OCI-LY7 (cell line): ENCODE measurements at regions not wholly inside any gene's neighbourhood (a gene's known extent, or its start where the extent isn't known, plus 50 kb on each side); places are given as distances from the start of the nearest gene placed in this dataset.

Source experiments
- BruUV-seq: library from RNA; stranded (reverse); fragments of 400-500 nt; replicated peaks from 2 replicates; lab custom pipeline; 2021; lab: Mats Ljungman, UMichigan
- CTCF ChIA-PET: fragments of 300-600 bp; sonication (Branson Sonifier 250); formaldehyde crosslinking; loops from one replicate; lab custom pipeline; 2022; ENCODE audit warnings: antibody characterized with exemption; ENCODE audit not compliant: unreplicated experiment; lab: Charles Lee
- POLR2A ChIA-PET: fragments of 300-600 bp; sonication (Branson Sonifier 250); formaldehyde crosslinking; loops from one replicate; lab custom pipeline; 2022; ENCODE audit warnings: antibody characterized with exemption; lab: Charles Lee
- DNase-seq: peaks from one replicate; pipeline ENCODE4 v3.0.0-alpha.2; 2015; ENCODE audit warnings: low spot score
- H2AFZ ChIP-seq: fragments of 200-600 bp; sonication (generic), shearing (Covaris generic); 2 replicates; pipeline ENCODE4 v1.6.1; 2014; ENCODE audit warnings: mild to moderate bottlenecking, antibody characterized with exemption, low read length, moderate library complexity
- H3K27ac ChIP-seq: fragments of 200-600 bp; sonication (generic); 2 replicates; pipeline ENCODE4 v1.5.1; 2014; ENCODE audit warnings: mixed run types, low read depth, mild to moderate bottlenecking, moderate library complexity, low read length, inconsistent platforms; ENCODE audit not compliant: poor library complexity, severe bottlenecking
- H3K36me3 ChIP-seq: fragments of 200-600 bp; sonication (generic); 2 replicates; pipeline ENCODE4 v1.6.1; 2014; ENCODE audit warnings: mild to moderate bottlenecking, antibody characterized with exemption, low read length, moderate library complexity, mixed read lengths; ENCODE audit not compliant: insufficient read depth
- H3K4me1 ChIP-seq: fragments of 200-600 bp; sonication (generic); 2 replicates; pipeline ENCODE4 v1.5.1; 2014; ENCODE audit warnings: mild to moderate bottlenecking, low read length; ENCODE audit not compliant: insufficient read depth, poor library complexity, severe bottlenecking
- H3K4me2 ChIP-seq: fragments of 200-600 bp; sonication (generic); 2 replicates; pipeline ENCODE4 v1.6.1; 2014; ENCODE audit warnings: mild to moderate bottlenecking, low read length
- H3K4me3 ChIP-seq: fragments of 200-600 bp; sonication (generic); 2 replicates; pipeline ENCODE4 v1.5.1; 2014; ENCODE audit warnings: mild to moderate bottlenecking, low read depth, low read length; ENCODE audit not compliant: poor library complexity, severe bottlenecking
- H3K79me2 ChIP-seq: fragments of 200-600 bp; sonication (generic); 2 replicates; pipeline ENCODE4 v1.6.1; 2016; ENCODE audit warnings: low read depth, mild to moderate bottlenecking, low read length, moderate library complexity, mixed read lengths; ENCODE audit not compliant: insufficient read depth
- H3K9me2 ChIP-seq: fragments of 200-600 bp; sonication (generic); 2 replicates; pipeline ENCODE4 v1.6.1; 2016; ENCODE audit warnings: mild to moderate bottlenecking, low read length, mixed read lengths; ENCODE audit not compliant: insufficient read depth
- H3K9me3 ChIP-seq: fragments of 200-600 bp; sonication (generic); 2 replicates; pipeline ENCODE4 v1.6.1; 2014; ENCODE audit warnings: mild to moderate bottlenecking, mixed run types, low read length, mixed read lengths
- H4K20me1 ChIP-seq: fragments of 200-600 bp; sonication (generic); 2 replicates; pipeline ENCODE4 v1.6.1; 2014; ENCODE audit warnings: mild to moderate bottlenecking, antibody characterized with exemption, low read length, moderate library complexity, mixed read lengths; ENCODE audit not compliant: insufficient read depth
- CTCF ChIP-seq: fragments of 200-600 bp; sonication (generic); conservative IDR thresholded peaks from 2 replicates; pipeline ENCODE4 v1.5.1; 2014; ENCODE audit warnings: mild to moderate bottlenecking, antibody characterized with exemption, low read length, moderate library complexity, mixed read lengths
- EZH2phosphoT487 ChIP-seq: fragments of 200-600 bp; sonication (generic); IDR thresholded peaks from 2 replicates; pipeline ENCODE4 v1.6.1; 2018; ENCODE audit warnings: low read depth, borderline replicate concordance, mild to moderate bottlenecking, mixed run types, antibody characterized with exemption, low read length, moderate library complexity, mixed read lengths
- intact Hi-C: fragments of 100-400 bp; cut with micrococcal nuclease; formaldehyde crosslinking; loops from one replicate; pipeline ENCODE4 v1.10.0; 2022; ENCODE audit not compliant: unreplicated experiment

DNA sequence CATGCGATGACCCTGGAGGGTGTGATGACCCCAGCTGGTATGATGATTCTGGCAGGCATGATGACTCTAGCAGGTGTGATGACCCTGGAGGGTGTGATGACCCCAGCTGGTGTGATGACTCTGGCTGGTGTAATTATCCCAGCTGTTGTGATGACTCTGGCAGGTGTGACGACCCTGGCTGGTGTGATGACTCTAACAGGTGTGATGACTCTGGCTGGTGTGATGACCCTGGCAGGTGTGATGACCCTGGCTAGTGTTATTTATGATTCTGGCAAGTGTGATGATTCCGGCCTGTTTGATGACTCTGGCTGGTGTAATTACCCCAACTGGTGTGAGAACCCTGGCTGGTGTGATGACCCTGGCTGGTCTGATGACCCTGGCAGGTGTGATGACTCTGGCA, 427.2 kb downstream of the QKI start:
- ChIA-PET CTCF (no interaction called here), POLR2A (no interaction called here)
- Histone ChIP-seq H3K4me3 (no peak overlapping the region), H3K4me1 (no peaks in the 10 kb centered on the region), H4K20me1 (no peaks in the 10 kb centered on the region), H3K36me3 (no peaks in the 10 kb centered on the region), H3K79me2 (no peaks in the 10 kb centered on the region), H3K9me3 (0 out of 2 replicates have a peak, but pooled peaks cover 6% of the 10 kb centered on the region), H3K27ac (no peak overlapping the region), H3K9me2 (no peaks in the 10 kb centered on the region), H3K4me2 (no peak overlapping the region), H2AFZ (no peak overlapping the region)
- no TSS peak for BruUV-seq
- DNase-seq: no peak
- TF ChIP-seq CTCF (no peak), EZH2phosphoT487 (no peak)
- intact Hi-C loops: no loop called here

GRCh38 chr6:163841326-163841725, 426.8 kb downstream of the QKI start:
- H4K20me1 ChIP-seq: no peaks in the 10 kb centered on the region
- H3K9me2 ChIP-seq: no peaks in the 10 kb centered on the region
- POLR2A ChIA-PET: interaction anchor here (0.5 kb wide), 1 partner anchor 426 kb away, joined by 3 read pairs; no protein-coding TSS in a partner anchor
- CTCF ChIA-PET: no interaction called here
- no peak for TF ChIP-seq CTCF
- no peak for TF ChIP-seq EZH2phosphoT487
- no TSS peak for BruUV-seq
- no peaks in the 10 kb centered on the region for H3K36me3 ChIP-seq
- H3K79me2 ChIP-seq: no peaks in the 10 kb centered on the region
- intact Hi-C loops: no loop called here
- H3K4me2 ChIP-seq: no peak overlapping the region
- no peak for DNase-seq
- H3K4me3 ChIP-seq: no peak overlapping the region
- no peaks in the 10 kb centered on the region for H3K4me1 ChIP-seq
- H2AFZ ChIP-seq: no peak overlapping the region
- no peak overlapping the region for H3K27ac ChIP-seq
- H3K9me3 ChIP-seq: 0 out of 2 replicates have a peak, but pooled peaks cover 6% of the 10 kb centered on the region

- TF ChIP-seq EZH2phosphoT487: no peak
- no peak for TF ChIP-seq CTCF
- no peak overlapping the region for H3K27ac ChIP-seq
- intact Hi-C loops: no loop called here
- no peak overlapping the region for H3K4me3 ChIP-seq
- DNase-seq: no peak
- CTCF ChIA-PET: no interaction called here
- no peaks in the 10 kb centered on the region for H3K36me3 ChIP-seq
- no peak overlapping the region for H3K4me2 ChIP-seq
- H3K9me3 ChIP-seq: 0 out of 2 replicates have a peak, but pooled peaks cover 6% of the 10 kb centered on the region
- H4K20me1 ChIP-seq: no peaks in the 10 kb centered on the region
- no peak overlapping the region for H2AFZ ChIP-seq
- no TSS peak for BruUV-seq
- H3K4me1 ChIP-seq: no peaks in the 10 kb centered on the region
- H3K79me2 ChIP-seq: no peaks in the 10 kb centered on the region
- H3K9me2 ChIP-seq: no peaks in the 10 kb centered on the region
- POLR2A ChIA-PET: interaction anchor here (0.5 kb wide), 1 partner anchor 426 kb away, joined by 3 read pairs; no protein-coding TSS in a partner anchor
Observed at GRCh38 chr6:163840880-163841279, 426.4 kb downstream of the QKI start.
